ENCODE measurements at regions not wholly inside any gene's neighbourhood (a gene's known extent, or its start where the extent isn't known, plus 50 kb on each side); places are given as distances from the start of the nearest gene placed in this dataset.

GRCh38 chr16:76194616-76195015 is 82.6 kb upstream of the CNTNAP4 start:
- TF ChIP-seq CTCF (conservative IDR thresholded peaks at IDR 0.05) (no peak), EZH2 (IDR thresholded peaks at IDR 0.05; ENCODE audit: low read depth) (no peak)
